Activated CD4-positive, CD25-positive, alpha-beta regulatory T cell treated with anti-CD3 and anti-CD28 coated beads, Interleukin-2, amount 50 U/mL, for 24 hours (primary cell): ENCODE measurements at regions not wholly inside any gene's neighbourhood (a gene's known extent, or its start where the extent isn't known, plus 50 kb on each side); places are given as distances from the start of the nearest gene placed in this dataset.

Experiments used
- ATAC-seq, 2 donors: fragments of 150-1000 bp; cut with Tn5 transposase; one replicate each; pipeline ENCODE4 v1.10.0; 2021; ENCODE audit warnings: mild to moderate bottlenecking in 1 of 2, moderate library complexity in 1 of 2

DNA sequence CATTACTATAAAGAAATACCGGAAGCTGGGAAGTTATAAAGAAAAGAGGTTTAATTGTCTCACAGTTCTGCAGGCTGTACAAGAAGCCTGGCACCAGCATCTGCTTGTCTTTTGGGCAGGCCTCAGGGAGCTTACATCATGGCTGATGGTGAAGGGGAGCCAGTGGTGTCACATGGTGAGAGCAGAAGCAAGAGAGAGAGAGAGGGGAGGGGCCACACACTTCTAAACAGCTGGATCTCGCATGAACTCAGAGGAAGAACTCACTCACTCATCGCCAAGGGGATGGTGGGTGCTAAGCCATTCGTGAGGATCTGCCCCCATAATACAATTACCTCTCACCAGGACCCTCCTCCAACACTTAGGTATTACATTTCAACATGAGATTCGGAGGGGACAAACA lies 51.8 kb upstream of the ANKRD34C start:
- no peak for ATAC-seq

GRCh38 chr15:79222808-79223207 lies 59.7 kb upstream of the ANKRD34C start:
- no peak for ATAC-seq

GRCh38 chr15:79221696-79222095 lies 60.8 kb upstream of the ANKRD34C start:
- ATAC-seq: no peak

- ATAC-seq: no peak
Observed at GRCh38 chr15:79219393-79220056, 63.0 kb upstream of the ANKRD34C start.

- no peak for ATAC-seq
Observed at GRCh38 chr15:79218588-79219200, 63.8 kb upstream of the ANKRD34C start.

- no peak for ATAC-seq
Observed at GRCh38 chr15:79213650-79214049, 68.9 kb upstream of the ANKRD34C start.

DNA sequence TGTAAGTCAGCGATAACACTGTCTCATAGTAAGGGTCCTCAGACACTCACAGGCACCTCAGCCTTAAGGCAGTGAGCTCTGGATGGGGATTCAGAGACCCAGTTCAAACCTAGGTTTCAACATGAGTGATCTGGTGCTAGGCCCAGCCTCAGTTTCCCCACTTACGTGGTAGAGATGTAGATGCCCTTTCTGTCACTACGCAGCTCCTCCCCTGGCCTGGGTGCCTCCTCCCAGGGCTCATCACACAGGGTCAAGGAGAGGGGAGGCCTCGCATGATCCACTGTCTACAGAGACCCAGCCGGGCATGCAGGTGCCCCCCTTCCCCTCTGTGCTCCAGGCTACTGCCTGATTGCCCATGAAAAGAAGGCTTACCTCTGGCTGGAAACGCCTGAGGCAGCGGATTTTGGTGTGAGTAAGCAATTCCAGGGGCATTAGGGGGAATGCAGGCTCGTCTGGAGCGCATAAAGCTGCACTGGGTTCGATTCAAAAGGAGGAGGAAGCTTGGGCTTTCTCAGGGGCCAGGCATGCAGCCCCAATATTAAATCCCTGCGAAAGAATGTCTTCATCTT lies 69.8 kb upstream of the ANKRD34C start:
- no peak for ATAC-seq

DNA sequence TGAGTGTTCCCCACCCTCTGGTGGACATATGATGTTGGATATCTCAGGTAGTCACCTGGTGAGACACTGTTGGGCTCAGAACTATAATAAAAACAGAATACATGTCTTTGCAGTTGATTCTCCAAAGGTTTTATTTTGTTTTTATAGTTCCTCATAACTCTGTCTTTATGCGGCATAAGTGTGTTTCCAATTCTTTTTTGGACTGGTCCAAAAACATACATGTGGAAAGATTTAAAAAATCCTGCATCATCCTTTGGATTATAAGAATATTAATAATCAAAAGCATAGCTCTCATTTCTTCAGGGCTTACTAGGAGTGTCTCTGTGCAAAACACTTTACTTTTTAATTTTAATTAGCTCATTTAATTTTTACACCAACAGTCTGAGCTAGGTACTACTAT lies 71.0 kb upstream of the ANKRD34C start:
- no peak for ATAC-seq

DNA sequence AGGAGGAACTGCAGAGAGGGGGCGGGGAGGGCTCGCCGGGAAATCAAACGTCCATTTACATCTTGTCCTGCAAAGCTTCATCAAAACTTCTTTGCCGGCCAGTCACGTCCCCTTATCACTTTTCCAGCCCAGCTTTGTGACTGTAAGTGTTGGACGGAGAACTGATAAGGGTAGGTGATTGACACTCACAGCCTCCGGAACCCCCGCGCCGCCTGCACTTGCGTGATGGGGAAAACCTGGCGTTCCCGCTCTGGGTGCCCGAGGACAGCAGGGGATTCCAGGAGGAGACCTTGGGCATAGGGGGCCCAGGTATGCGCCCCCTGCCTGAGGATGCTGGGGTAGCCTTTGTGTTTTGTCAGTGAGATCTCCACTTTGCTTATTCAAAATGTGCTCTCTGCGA lies 72.8 kb upstream of the ANKRD34C start:
- ATAC-seq: no peak

GRCh38 chr15:79209116-79209515 lies 73.4 kb upstream of the ANKRD34C start:
- no peak for ATAC-seq

DNA sequence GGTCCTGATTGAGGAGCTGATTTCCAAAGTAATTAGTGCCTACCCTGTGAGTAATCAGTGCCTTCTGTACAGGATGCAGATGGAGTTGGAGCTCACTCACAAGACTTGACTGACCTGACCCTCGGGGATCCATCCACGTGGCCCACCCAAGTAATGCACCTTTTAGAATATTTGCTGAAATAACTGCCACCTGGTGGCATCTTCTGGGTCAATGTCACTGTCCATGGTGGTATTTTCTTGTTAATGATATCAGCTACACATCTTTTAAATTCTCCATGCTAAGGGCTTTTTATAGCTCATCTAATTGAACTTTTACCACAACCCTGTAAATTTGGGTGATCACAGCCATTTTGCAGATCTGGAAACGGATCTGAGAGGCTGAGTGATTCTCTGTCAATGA lies 74.3 kb upstream of the ANKRD34C start:
- ATAC-seq: no peak

DNA sequence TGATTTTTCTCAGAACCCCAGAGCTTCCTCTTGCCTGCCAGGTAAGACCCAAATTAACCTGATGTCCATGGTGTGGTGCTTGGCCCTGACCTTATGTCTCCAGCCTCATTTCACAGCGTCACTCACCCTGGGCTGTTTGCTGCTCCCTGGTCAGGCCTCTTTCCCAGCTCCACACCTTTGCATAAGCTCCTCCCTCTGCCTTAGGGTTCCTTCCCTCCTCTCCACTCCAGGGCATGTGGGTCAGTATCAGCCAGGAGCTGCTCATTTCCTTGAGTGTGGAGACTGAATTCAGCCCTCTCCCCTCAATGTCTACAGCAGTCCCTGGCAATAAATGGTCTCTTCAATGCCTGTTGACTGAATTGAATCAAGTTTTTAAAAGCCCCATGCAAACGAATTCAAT lies 75.6 kb upstream of the ANKRD34C start:
- no peak for ATAC-seq

DNA sequence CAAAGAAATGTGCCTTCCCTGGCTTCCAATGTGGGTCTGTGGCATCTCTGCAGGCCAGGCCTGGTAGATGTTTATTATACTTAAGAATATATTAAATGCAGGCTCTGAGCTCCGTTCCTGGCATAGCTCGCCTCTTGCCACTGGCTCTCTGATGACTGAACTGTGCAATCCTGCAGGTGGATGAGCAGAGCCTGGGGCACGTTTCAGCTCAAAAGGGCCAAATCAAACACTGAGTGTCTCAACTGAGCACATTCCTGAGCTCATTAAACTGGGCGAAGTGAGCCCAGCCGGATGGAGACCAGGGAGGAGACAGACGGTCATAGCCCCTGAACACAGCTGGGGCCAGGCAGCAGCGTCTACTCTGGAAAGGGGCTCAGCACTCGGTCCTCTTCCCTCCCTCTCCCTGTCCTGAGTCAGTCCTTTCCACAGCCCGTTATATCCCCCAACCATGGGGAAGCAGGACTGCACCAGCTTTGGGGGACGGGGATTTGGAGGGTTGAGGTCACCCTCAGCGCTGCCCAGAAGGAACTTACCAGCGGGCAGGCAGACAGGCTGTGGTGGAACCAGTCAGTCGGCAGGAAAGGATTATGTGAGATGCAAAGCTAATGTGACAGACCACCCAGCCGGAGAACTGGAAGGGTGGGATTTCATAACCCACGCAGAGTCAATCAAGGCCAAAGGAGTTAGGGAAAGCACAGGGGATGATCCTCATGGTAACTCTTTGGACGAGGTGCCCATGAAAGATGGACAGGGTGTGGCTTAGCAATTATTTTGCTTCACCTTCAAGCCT lies 77.4 kb upstream of the ANKRD34C start:
- no peak for ATAC-seq

- no peak for ATAC-seq
Observed at GRCh38 chr15:79198461-79198860, 84.1 kb upstream of the ANKRD34C start.

- ATAC-seq: no peak
Observed at GRCh38 chr15:79197285-79197684, 85.2 kb upstream of the ANKRD34C start.

GRCh38 chr15:79195802-79196201 lies 86.7 kb upstream of the ANKRD34C start:
- ATAC-seq: no peak

GRCh38 chr15:79195239-79195638 lies 87.3 kb upstream of the ANKRD34C start:
- no peak for ATAC-seq

- ATAC-seq: no peak
Observed at GRCh38 chr15:79194386-79194785, 88.1 kb upstream of the ANKRD34C start.

DNA sequence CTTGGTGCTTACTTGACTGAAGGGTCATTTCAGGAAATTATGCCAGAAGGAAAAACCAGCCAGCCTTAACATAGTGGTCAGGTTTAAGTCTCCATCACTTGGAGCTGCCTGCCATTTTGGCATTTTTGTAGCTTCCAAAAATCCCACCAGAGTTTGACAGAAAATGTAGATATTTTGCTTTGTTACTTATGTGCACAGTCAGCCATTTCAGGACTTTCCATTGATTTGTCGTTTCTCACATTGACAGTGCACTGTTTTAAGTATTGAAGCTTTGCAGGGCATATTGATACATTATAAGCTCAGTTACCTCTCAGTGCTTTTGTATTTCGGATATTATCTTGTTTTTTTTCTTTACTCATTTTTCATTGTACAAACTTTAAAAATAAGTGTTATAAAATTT lies 89.0 kb upstream of the ANKRD34C start:
- no peak for ATAC-seq

- ATAC-seq: no peak
Observed at GRCh38 chr15:79193103-79193502, 89.4 kb upstream of the ANKRD34C start.

DNA sequence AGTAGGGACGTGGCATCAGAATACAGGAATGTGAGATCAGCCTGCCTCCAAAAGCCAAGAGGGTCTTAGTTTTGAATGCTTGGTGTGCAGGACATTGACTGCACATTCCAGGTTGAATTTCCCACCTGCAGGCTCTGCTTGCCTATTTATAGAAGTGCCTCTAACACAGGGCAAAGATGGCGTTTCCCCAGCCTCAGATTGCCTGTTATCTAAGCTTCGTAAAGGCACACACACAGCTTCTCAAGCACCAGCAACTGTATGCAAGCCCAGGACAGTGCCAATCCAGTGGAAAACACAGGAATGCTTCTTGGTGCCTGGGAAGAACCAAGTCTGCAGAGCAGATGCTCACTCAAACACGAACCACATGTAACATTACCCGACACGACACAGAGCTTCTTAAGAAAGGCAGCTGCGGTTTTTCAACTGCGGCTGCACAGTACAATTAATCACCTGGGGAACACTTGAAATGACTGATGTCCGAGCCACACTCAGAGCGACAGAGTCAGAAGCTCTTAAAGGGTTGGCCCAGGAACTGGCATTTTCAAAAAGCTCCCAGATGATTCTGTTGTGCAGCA lies 90.0 kb upstream of the ANKRD34C start:
- ATAC-seq: no peak

GRCh38 chr15:79190093-79190492 lies 92.4 kb upstream of the ANKRD34C start:
- no peak for ATAC-seq

GRCh38 chr15:79186616-79187015 lies 95.9 kb upstream of the ANKRD34C start:
- ATAC-seq: no peak
